B cell (primary cell): ENCODE measurements at regions not wholly inside any gene's neighbourhood (a gene's known extent, or its start where the extent isn't known, plus 50 kb on each side); places are given as distances from the start of the nearest gene placed in this dataset.

Source experiments
- ATAC-seq: fragments of 200-7000 bp; cut with Tn5 transposase; one replicate; pipeline ENCODE4 v1.10.0; 2021; ENCODE audit warnings: low read depth, mild to moderate bottlenecking, moderate number of reproducible peaks, moderate library complexity
- CTCF ChIA-PET: fragments of 350-600 bp; sonication (Branson Sonifier 250); formaldehyde crosslinking; loops from one replicate; lab custom pipeline; 2021; ENCODE audit warnings: antibody characterized with exemption, inconsistent platforms; lab: Charles Lee
- POLR2A ChIA-PET: fragments of 350-600 bp; sonication (Branson Sonifier 250); formaldehyde crosslinking; loops from one replicate; lab custom pipeline; 2021; ENCODE audit warnings: antibody characterized with exemption; lab: Charles Lee
- DNase-seq: peaks from one replicate; pipeline ENCODE4 v3.0.0; 2013
- H2AFZ ChIP-seq: 2 replicates; pipeline ENCODE4 v1.6.1; 2012; ENCODE audit warnings: mild to moderate bottlenecking, low read depth, low read length; ENCODE audit not compliant: insufficient read depth, poor library complexity, severe bottlenecking
- H3K27ac ChIP-seq, 2 donors: 1 replicate in 1 of 2; 2 replicates in 1 of 2; pipeline ENCODE4 v1.5.1; 2012 to 2013; ENCODE audit warnings: low read length in 2 of 2, mild to moderate bottlenecking in 2 of 2, moderate library complexity in 1 of 2
- H3K27me3 ChIP-seq, 4 experiments: fragments of 200-600 bp in 1 of 4; sonication (generic) in 1 of 4; replicated peaks in 1 of 4; 1 replicate in 2 of 4; 2 replicates in 2 of 4; pipeline versions ENCODE4 v1.6.1 to v1.7.0; 2013 to 2016; ENCODE audit warnings: low read length in 3 of 4, mild to moderate bottlenecking in 2 of 4, mixed read lengths in 1 of 4, moderate library complexity in 1 of 4; ENCODE audit not compliant: insufficient read depth in 4 of 4, control insufficient read depth in 3 of 4; ENCODE audit errors: control extremely low read depth in 1 of 4
- H3K36me3 ChIP-seq, 2 experiments: replicated peaks in 1 of 2; 1 replicate in 1 of 2; 2 replicates in 1 of 2; pipeline versions ENCODE4 v1.6.1 to v1.7.1; 2013; ENCODE audit warnings: low read length in 1 of 2; ENCODE audit not compliant: insufficient read depth in 2 of 2, control insufficient read depth in 1 of 2; ENCODE audit errors: control extremely low read depth in 1 of 2, extremely low read depth in 1 of 2
- H3K4me1 ChIP-seq, 2 donors: fragments of 200-600 bp in 1 of 2; sonication (generic) in 1 of 2; 1 replicate in 1 of 2; 2 replicates in 1 of 2; pipeline versions ENCODE4 v1.5.1 to v1.6.1; 2013 to 2017; ENCODE audit warnings: low read length in 2 of 2; ENCODE audit not compliant: control insufficient read depth in 2 of 2, insufficient read depth in 2 of 2
- H3K4me2 ChIP-seq: replicated peaks from 2 replicates; pipeline ENCODE3; 2012; ENCODE audit warnings: mild to moderate bottlenecking, low read depth, low read length; ENCODE audit not compliant: poor library complexity, severe bottlenecking
- H3K4me3 ChIP-seq, 5 experiments: fragments of 200-600 bp in 1 of 5; sonication (generic) in 1 of 5; 1 replicate in 3 of 5; 2 replicates in 2 of 5; pipeline versions ENCODE4 v1.5.1 to v1.7.0; 2011 to 2016; ENCODE audit warnings: low read length in 4 of 5, mild to moderate bottlenecking in 4 of 5, low read depth in 2 of 5, control low read depth in 1 of 5, moderate library complexity in 1 of 5; ENCODE audit not compliant: insufficient read depth in 1 of 5; ENCODE audit errors: control extremely low read depth in 1 of 5, extremely low read depth in 1 of 5
- H3K79me2 ChIP-seq: fragments of 200-600 bp; sonication (generic); one replicate; pipeline ENCODE4 v1.6.0; 2016; ENCODE audit warnings: low read length; ENCODE audit not compliant: control insufficient read depth, insufficient read depth
- H3K9ac ChIP-seq: fragments of 200-600 bp; sonication (generic); 2 replicates; pipeline ENCODE4 v1.6.1; 2017; ENCODE audit warnings: mild to moderate bottlenecking, low read length, moderate library complexity
- H3K9me3 ChIP-seq, 3 donors: one replicate each; pipeline versions ENCODE4 v1.6.1 to v1.7.1; 2013; ENCODE audit warnings: low read length in 2 of 3; ENCODE audit not compliant: control insufficient read depth in 2 of 3, insufficient read depth in 1 of 3; ENCODE audit errors: control extremely low read depth in 1 of 3
- H4K20me1 ChIP-seq: 2 replicates; pipeline ENCODE4 v1.6.0; 2012; ENCODE audit warnings: mild to moderate bottlenecking, low read length; ENCODE audit not compliant: insufficient read depth, control insufficient read depth, poor library complexity, severe bottlenecking
- H3K27ac Mint-ChIP-seq: one replicate; pipeline ENCODE4 v1.8.0; 2021; ENCODE audit warnings: mixed read lengths
- H3K27me3 Mint-ChIP-seq: one replicate; pipeline ENCODE4 v1.8.0; 2021; ENCODE audit warnings: mixed read lengths
- H3K4me1 Mint-ChIP-seq: one replicate; pipeline ENCODE4 v1.8.0; 2021; ENCODE audit warnings: mixed read lengths
- H3K4me3 Mint-ChIP-seq: one replicate; pipeline ENCODE4 v1.8.0; 2021; ENCODE audit warnings: mixed read lengths
- H3K9me3 Mint-ChIP-seq: one replicate; pipeline ENCODE4 v1.8.0; 2022; ENCODE audit warnings: mixed read lengths; ENCODE audit not compliant: insufficient read depth
- CTCF ChIP-seq: fragments of 200-600 bp; IDR thresholded peaks from one replicate; pipeline ENCODE4 v1.8.0; 2022; ENCODE audit warnings: antibody characterized with exemption, mild to moderate bottlenecking
- EZH2 ChIP-seq: IDR thresholded peaks from 2 replicates; pipeline ENCODE4 v1.6.1; 2012; ENCODE audit warnings: borderline replicate concordance, low read depth, mild to moderate bottlenecking, moderate library complexity, low read length; ENCODE audit not compliant: insufficient read depth, poor library complexity, severe bottlenecking
- WGBS: methylation state at CpG from one replicate; pipeline ENCODE4 v1.1.5; 2013; ENCODE audit warnings: missing lambda C conversion rate; ENCODE audit not compliant: insufficient coverage; 5-methylcytosine and 5-hydroxymethylcytosine counted together
- intact Hi-C: fragments of 100-400 bp; cut with micrococcal nuclease; formaldehyde crosslinking; loops from one replicate; pipeline ENCODE4 v1.10.0; 2022

- Mint-ChIP-seq H3K27ac (no peak overlapping the region), H3K4me1 (no peaks in the 10 kb centered on the region), H3K9me3 (peaks cover 4% of the 10 kb centered on the region), H3K27me3 (no peaks in the 10 kb centered on the region), H3K4me3 (no peak overlapping the region)
- Histone ChIP-seq H3K4me1 (no peaks in the 10 kb centered on the region), H3K79me2 (no peaks in the 10 kb centered on the region), H3K36me3 (no peaks in the 10 kb centered on the region), H3K9me3 (peaks cover 0 to 12% (median 9%) of the 10 kb centered on the region in 3 donors), H3K4me3 (no peak overlapping the region), H2AFZ (no peak overlapping the region), H3K27ac (no peak overlapping the region), H3K9ac (no peak overlapping the region), H4K20me1 (no peaks in the 10 kb centered on the region), H3K27me3 (no peaks in the 10 kb centered on the region), H3K4me2 (no peak overlapping the region)
- ChIA-PET CTCF (no interaction called here), POLR2A (no interaction called here)
- TF ChIP-seq EZH2 (no peak), CTCF (no peak)
- ATAC-seq (no peak), DNase-seq (no peak)
- intact Hi-C loops: no loop called here
- no CpG with 5 or more reads among the region's 2 CpGs for WGBS
These were observed 630.6 kb downstream of the TLE1 start for GRCh38 chr9:81058782-81059181.

GRCh38 chr9:81053298-81054025 is 635.9 kb downstream of the TLE1 start:
- H3K36me3 ChIP-seq: no peaks in the 10 kb centered on the region
- no peak overlapping the region for H3K9ac ChIP-seq
- no peaks in the 10 kb centered on the region for H3K27me3 Mint-ChIP-seq
- H3K4me3 Mint-ChIP-seq: no peak overlapping the region
- H2AFZ ChIP-seq: no peak overlapping the region
- no peaks in the 10 kb centered on the region for H3K27me3 ChIP-seq
- H3K4me1 ChIP-seq: no peaks in the 10 kb centered on the region
- ChIA-PET POLR2A (no interaction called here), CTCF (no interaction called here)
- no peaks in the 10 kb centered on the region for H3K79me2 ChIP-seq
- H3K9me3 ChIP-seq: no peaks in the 10 kb centered on the region
- DNase-seq: no peak
- no CpG with 5 or more reads among the region's 1 CpG for WGBS
- no peaks in the 10 kb centered on the region for H4K20me1 ChIP-seq
- no peak for ATAC-seq
- H3K4me2 ChIP-seq: no peak overlapping the region
- H3K27ac Mint-ChIP-seq: no peak overlapping the region
- H3K4me3 ChIP-seq: no peak overlapping the region
- no peak for TF ChIP-seq EZH2
- TF ChIP-seq CTCF: no peak
- intact Hi-C loops: no loop called here
- no peak overlapping the region for H3K27ac ChIP-seq
- H3K9me3 Mint-ChIP-seq: no peaks in the 10 kb centered on the region
- H3K4me1 Mint-ChIP-seq: no peaks in the 10 kb centered on the region
